ENCODE measurements at regions not wholly inside any gene's neighbourhood (a gene's known extent, or its start where the extent isn't known, plus 50 kb on each side); places are given as distances from the start of the nearest gene placed in this dataset.
"Not testable (repeated sequence)": the region's sequence is repeated elsewhere in the genome, so short reads cannot be mapped to it uniquely, and the experiment has no call there.

DNA sequence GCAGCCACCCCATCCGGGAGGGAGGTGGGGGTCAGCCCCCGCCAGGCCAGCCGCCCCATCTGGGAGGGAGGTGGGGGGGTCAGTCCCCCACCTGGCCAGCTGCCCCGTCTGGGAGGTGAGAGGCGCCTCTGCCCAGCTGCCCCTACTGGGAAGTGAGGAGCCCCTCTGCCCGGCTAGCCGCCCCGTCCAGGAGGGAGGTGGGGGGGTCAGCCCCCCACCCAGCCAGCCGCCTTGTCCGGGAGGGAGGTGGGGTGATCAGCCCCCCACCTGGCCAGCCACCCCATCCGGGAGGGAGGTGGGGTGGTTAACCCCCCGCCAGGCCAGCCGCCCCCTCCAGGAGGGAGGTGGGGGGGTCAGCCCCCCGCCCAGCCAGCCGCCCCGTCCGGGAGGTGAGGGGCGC, 852.4 kb upstream of the DEFB115 start:
- DNase-seq, result not testable (repeated sequence)

- not testable (repeated sequence) for DNase-seq
Observed at GRCh38 chr20:30405585-30405984, 851.9 kb upstream of the DEFB115 start.

- DNase-seq, result not testable (repeated sequence)
Observed at GRCh38 chr20:30406370-30406769, 851.1 kb upstream of the DEFB115 start.

DNA sequence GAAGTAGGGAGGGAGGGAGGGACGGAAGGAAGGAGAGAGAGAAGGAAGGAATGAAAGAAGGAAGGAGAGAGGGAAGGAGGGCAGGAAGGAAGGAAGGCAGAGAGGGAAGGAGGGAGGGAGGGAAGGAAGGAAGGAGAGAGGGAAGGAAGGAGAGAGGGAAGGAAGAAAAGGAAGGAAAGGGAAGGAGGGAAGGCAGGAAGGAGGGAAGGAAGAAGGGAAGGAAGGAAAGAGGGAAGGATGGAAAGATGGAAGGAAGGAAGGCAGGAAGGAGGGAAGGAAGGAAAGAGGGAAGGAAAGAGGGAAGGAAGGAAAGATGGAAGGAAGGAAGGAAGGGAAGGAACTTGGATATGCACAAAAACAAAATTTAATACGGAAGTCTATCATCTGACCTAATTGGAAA, 844.5 kb upstream of the DEFB115 start:
- DNase-seq, result no peak

GRCh38 chr20:30417387-30417786, 840.1 kb upstream of the DEFB115 start:
- not testable (repeated sequence) for DNase-seq

DNA sequence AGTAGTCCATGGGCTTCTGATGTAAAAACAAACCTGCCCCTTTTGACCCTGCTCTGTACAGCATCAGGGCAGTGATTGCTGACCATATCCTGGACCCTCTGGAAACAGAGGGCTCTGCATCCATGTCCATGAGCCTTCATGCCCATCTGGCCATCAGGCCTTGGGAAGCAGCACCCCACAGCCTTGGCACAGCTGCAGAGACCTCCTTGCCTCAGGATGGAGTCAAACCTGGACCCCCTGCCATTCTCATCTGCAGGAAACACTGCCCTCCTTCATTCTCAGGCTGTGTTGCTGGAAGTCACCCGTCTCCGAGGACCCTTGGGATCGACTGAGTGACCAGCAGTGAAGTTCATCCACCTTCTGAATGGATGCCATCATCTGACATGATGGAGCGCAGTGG, 839.1 kb upstream of the DEFB115 start:
- DNase-seq, result not testable (repeated sequence)

GRCh38 chr20:30419466-30419865, 838.0 kb upstream of the DEFB115 start:
- no peak for DNase-seq

DNA sequence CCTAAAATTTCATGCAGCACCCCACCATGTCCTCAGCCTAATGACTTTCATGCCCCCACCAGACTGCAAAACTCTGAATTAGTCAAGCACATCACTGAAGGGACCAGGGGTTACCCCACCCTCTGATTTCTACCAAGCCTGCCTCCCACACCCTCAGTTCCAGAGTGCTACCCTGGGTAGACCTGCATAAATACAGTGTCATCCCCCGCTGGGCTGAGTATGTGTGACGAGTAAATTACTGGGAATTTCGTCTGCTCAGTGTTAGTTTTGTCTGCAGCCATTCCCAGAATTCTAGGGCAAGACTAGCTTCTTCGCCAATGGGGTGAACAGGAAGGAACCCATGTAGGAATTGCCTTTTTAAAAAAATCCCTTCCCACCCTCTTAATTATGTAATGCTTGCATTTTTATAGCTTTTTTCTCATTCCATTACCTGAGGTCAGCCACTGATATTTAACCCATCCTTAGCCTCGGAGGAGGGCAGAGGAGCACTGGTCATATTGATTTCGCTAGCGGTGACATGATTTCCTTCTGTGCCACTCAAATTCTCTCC, 837.5 kb upstream of the DEFB115 start:
- DNase-seq, result not testable (repeated sequence)
